WTC11 (cell line): ENCODE measurements at regions not wholly inside any gene's neighbourhood (a gene's known extent, or its start where the extent isn't known, plus 50 kb on each side); places are given as distances from the start of the nearest gene placed in this dataset.

Source experiments
- ATAC-seq: fragments of 200-7000 bp; cut with Tn5 transposase; 2 replicates; pipeline ENCODE4 v1.10.0; 2021; ENCODE audit warnings: mild to moderate bottlenecking, moderate library complexity
- CTCF ChIA-PET: fragments of 300-600 bp; sonication (Branson Sonifier 250); formaldehyde crosslinking; loops from one replicate; lab custom pipeline; 2021; ENCODE audit warnings: antibody characterized with exemption; lab: Charles Lee
- POLR2A ChIA-PET: fragments of 350-600 bp; sonication (Branson Sonifier 250); formaldehyde crosslinking; loops from one replicate; lab custom pipeline; 2021; ENCODE audit warnings: antibody characterized with exemption; lab: Charles Lee
- DNase-seq: peaks from one replicate; pipeline ENCODE4 v3.0.0; 2021; ENCODE audit warnings: low spot score
- H3K27ac Mint-ChIP-seq: 2 replicates; pipeline ENCODE4 v1.8.0; 2021; ENCODE audit warnings: mixed read lengths
- H3K27me3 Mint-ChIP-seq: 2 replicates; pipeline ENCODE4 v1.8.0; 2021; ENCODE audit warnings: low read depth, mild to moderate bottlenecking, moderate library complexity, mixed read lengths
- H3K36me3 Mint-ChIP-seq: 2 replicates; pipeline ENCODE4 v1.8.0; 2021; ENCODE audit warnings: mixed read lengths
- H3K4me1 Mint-ChIP-seq: 2 replicates; pipeline ENCODE4 v1.8.0; 2022; ENCODE audit warnings: mixed read lengths
- H3K4me3 Mint-ChIP-seq: 2 replicates; pipeline ENCODE4 v1.8.0; 2021; ENCODE audit warnings: mild to moderate bottlenecking, moderate library complexity, mixed read lengths
- H3K9me3 Mint-ChIP-seq: 2 replicates; pipeline ENCODE4 v1.8.0; 2021; ENCODE audit warnings: mixed read lengths
- ELF4 ChIP-seq: sonication (generic); formaldehyde crosslinking; IDR thresholded peaks from 2 replicates; pipeline ENCODE4 v1.8.1; 2022; ENCODE audit warnings: low read depth, mild to moderate bottlenecking, moderate library complexity, missing genetic modification reagents
- EMX1 ChIP-seq: fragments of 250-450 bp; sonication (Bioruptor Pico); IDR thresholded peaks from 2 replicates; pipeline ENCODE4 v1.8.0; 2021; ENCODE audit warnings: mild to moderate bottlenecking
- FOXK1 ChIP-seq: sonication (generic); formaldehyde crosslinking; IDR thresholded peaks from 2 replicates; pipeline ENCODE4 v1.8.0; 2022; ENCODE audit warnings: mild to moderate bottlenecking, moderate library complexity, missing genetic modification reagents
- FOXP1 ChIP-seq: sonication (generic); formaldehyde crosslinking; IDR thresholded peaks from 2 replicates; pipeline ENCODE4 v1.8.0; 2022; ENCODE audit warnings: missing genetic modification reagents, mild to moderate bottlenecking, moderate library complexity, borderline replicate concordance
- GRHL2 ChIP-seq: fragments of 250-450 bp; sonication (Bioruptor Pico); IDR thresholded peaks from 2 replicates; pipeline ENCODE4 v1.8.0; 2022; ENCODE audit warnings: mild to moderate bottlenecking, moderate library complexity; ENCODE audit not compliant: insufficient replicate concordance, severe bottlenecking
- GTF2I ChIP-seq: fragments of 250-450 bp; sonication (Bioruptor Pico); conservative IDR thresholded peaks from 2 replicates; pipeline ENCODE4 v1.4.0; 2021; ENCODE audit warnings: mild to moderate bottlenecking
- IRF2 ChIP-seq: sonication (generic); formaldehyde crosslinking; IDR thresholded peaks from 2 replicates; pipeline ENCODE4 v1.8.0; 2022; ENCODE audit warnings: low read depth, missing genetic modification reagents, borderline replicate concordance
- NFYB ChIP-seq: sonication (generic); formaldehyde crosslinking; conservative IDR thresholded peaks from 2 replicates; pipeline ENCODE4 v1.8.0; 2022; ENCODE audit warnings: low read depth, missing genetic modification reagents
- PRDM15 ChIP-seq: sonication (generic); formaldehyde crosslinking; IDR thresholded peaks from 2 replicates; pipeline ENCODE4 v1.8.0; 2022; ENCODE audit warnings: missing genetic modification reagents
- PRRX2 ChIP-seq: fragments of 250-450 bp; sonication (Bioruptor Pico); IDR thresholded peaks from 2 replicates; pipeline ENCODE4 v1.8.0; 2021; ENCODE audit warnings: mild to moderate bottlenecking
- SMAD3 ChIP-seq: sonication (generic); formaldehyde crosslinking; IDR thresholded peaks from 2 replicates; pipeline ENCODE4 v1.8.0; 2022; ENCODE audit warnings: missing genetic modification reagents, mild to moderate bottlenecking, borderline replicate concordance
- SOX15 ChIP-seq: fragments of 250-450 bp; sonication (Bioruptor Pico); IDR thresholded peaks from 2 replicates; pipeline ENCODE4 v1.9.0; 2021; ENCODE audit warnings: mild to moderate bottlenecking
- TCF7 ChIP-seq: sonication (generic); formaldehyde crosslinking; IDR thresholded peaks from 2 replicates; pipeline ENCODE4 v1.8.0; 2022; ENCODE audit warnings: mild to moderate bottlenecking, low read depth, missing genetic modification reagents, moderate library complexity
- TEAD1 ChIP-seq: sonication (generic); formaldehyde crosslinking; IDR thresholded peaks from 2 replicates; pipeline ENCODE4 v1.8.0; 2022; ENCODE audit warnings: mild to moderate bottlenecking, missing genetic modification reagents
- TP53 ChIP-seq: sonication (generic); formaldehyde crosslinking; IDR thresholded peaks from 2 replicates; pipeline ENCODE4 v1.8.1; 2023; ENCODE audit warnings: mild to moderate bottlenecking, missing genetic modification reagents
- USF1 ChIP-seq: sonication (generic); formaldehyde crosslinking; IDR thresholded peaks from 2 replicates; pipeline ENCODE4 v1.8.0; 2022; ENCODE audit warnings: mild to moderate bottlenecking, missing genetic modification reagents
- ZBTB43 ChIP-seq: sonication (generic); formaldehyde crosslinking; IDR thresholded peaks from 2 replicates; pipeline ENCODE4 v1.8.1; 2023; ENCODE audit warnings: mild to moderate bottlenecking, missing genetic modification reagents
- ZNF232 ChIP-seq: sonication (generic); formaldehyde crosslinking; IDR thresholded peaks from 2 replicates; pipeline ENCODE4 v1.8.0; 2022; ENCODE audit warnings: mild to moderate bottlenecking, missing genetic modification reagents
- ZNF416 ChIP-seq: fragments of 250-450 bp; sonication (Bioruptor Pico); IDR thresholded peaks from 2 replicates; pipeline ENCODE4 v1.9.0; 2021; ENCODE audit warnings: mild to moderate bottlenecking, inconsistent platforms
- TF ChIP-seq, protein P1 (sequence below): fragments of 250-450 bp; sonication (Bioruptor Pico); IDR thresholded peaks from 2 replicates; pipeline ENCODE4 v2.1.2; 2022; ENCODE audit warnings: mild to moderate bottlenecking, moderate library complexity
- TF ChIP-seq, protein P2 (sequence below): sonication (generic); formaldehyde crosslinking; IDR thresholded peaks from 2 replicates; pipeline ENCODE4 v1.8.1; 2022; ENCODE audit warnings: low read depth, mild to moderate bottlenecking, moderate library complexity, missing genetic modification reagents, borderline replicate concordance
- TF ChIP-seq, protein P3 (sequence below): fragments of 250-450 bp; sonication (Bioruptor Pico); IDR thresholded peaks from 2 replicates; pipeline ENCODE4 v1.9.0; 2021; ENCODE audit warnings: moderate library complexity, mild to moderate bottlenecking, inconsistent platforms, borderline replicate concordance
- TF ChIP-seq, protein P4 (sequence below): fragments of 250-450 bp; sonication (Bioruptor Pico); IDR thresholded peaks from 2 replicates; pipeline ENCODE4 v1.9.0; 2021; ENCODE audit warnings: mild to moderate bottlenecking
- TF ChIP-seq, protein P5 (sequence below): fragments of 200-600 bp; IDR thresholded peaks from 2 replicates; pipeline ENCODE4 v1.8.0; 2022; ENCODE audit warnings: antibody characterized with exemption

- TF ChIP-seq USF1 (CRISPR knock-in tag) (no peak), FOXK1 (no peak), SOX15 (CRISPR knock-in tag) (no peak), FOXP1 (CRISPR knock-in tag) (no peak), ZBTB43 (CRISPR knock-in tag) (no peak), ZNF416 (no peak), NFYB (no peak)
Observed at GRCh38 chr11:42161886-42162285, 702.4 kb upstream of the LRRC4C start (continued).

DNA sequence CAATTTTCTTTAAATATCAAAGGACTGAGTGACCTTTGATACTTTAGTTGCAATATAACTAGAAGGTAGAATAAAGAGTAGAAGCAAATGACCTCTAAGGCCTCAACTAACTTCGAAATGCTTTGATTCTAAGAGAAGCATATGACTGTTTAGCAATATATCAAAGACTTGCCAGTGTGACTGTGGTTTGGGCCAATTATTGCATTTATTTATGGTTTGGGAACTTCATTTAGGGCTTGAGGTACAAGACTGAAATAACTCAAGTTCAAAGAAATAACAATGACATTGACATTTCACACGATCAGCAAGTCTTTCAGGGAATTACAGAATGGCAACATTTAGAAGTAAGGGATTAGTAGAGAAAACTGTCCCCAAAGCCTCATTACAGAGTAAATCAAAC lies 709.7 kb upstream of the LRRC4C start:
- ChIA-PET CTCF (no interaction called here), POLR2A (no interaction called here)
- Mint-ChIP-seq H3K27ac (no peak overlapping the region), H3K9me3 (peaks cover 4% of the 10 kb centered on the region; the same call in 1 of the 2 replicates), H3K27me3 (no peaks in the 10 kb centered on the region), H3K4me3 (no peak overlapping the region), H3K4me1 (no peaks in the 10 kb centered on the region), H3K36me3 (no peaks in the 10 kb centered on the region)
- TF ChIP-seq GTF2I (CRISPR knock-in tag): no peak
- TF ChIP-seq SMAD3 (CRISPR knock-in tag): no peak
- no peak for TF ChIP-seq EMX1 (CRISPR knock-in tag)
- TF ChIP-seq, protein P1, sequence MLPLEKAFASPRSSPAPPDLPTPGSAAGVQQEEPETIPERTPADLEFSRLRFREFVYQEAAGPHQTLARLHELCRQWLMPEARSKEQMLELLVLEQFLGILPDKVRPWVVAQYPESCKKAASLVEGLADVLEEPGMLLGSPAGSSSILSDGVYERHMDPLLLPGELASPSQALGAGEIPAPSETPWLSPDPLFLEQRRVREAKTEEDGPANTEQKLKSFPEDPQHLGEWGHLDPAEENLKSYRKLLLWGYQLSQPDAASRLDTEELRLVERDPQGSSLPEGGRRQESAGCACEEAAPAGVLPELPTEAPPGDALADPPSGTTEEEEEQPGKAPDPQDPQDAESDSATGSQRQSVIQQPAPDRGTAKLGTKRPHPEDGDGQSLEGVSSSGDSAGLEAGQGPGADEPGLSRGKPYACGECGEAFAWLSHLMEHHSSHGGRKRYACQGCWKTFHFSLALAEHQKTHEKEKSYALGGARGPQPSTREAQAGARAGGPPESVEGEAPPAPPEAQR (CRISPR knock-in tag): no peak
- no peak for TF ChIP-seq USF1 (CRISPR knock-in tag)
- TF ChIP-seq, protein P2, sequence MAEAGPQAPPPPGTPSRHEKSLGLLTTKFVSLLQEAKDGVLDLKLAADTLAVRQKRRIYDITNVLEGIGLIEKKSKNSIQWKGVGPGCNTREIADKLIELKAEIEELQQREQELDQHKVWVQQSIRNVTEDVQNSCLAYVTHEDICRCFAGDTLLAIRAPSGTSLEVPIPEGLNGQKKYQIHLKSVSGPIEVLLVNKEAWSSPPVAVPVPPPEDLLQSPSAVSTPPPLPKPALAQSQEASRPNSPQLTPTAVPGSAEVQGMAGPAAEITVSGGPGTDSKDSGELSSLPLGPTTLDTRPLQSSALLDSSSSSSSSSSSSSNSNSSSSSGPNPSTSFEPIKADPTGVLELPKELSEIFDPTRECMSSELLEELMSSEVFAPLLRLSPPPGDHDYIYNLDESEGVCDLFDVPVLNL (CRISPR knock-in tag): no peak
- no peak for TF ChIP-seq PRDM15 (CRISPR knock-in tag)
- TF ChIP-seq GRHL2: no peak
- no peak for TF ChIP-seq IRF2 (CRISPR knock-in tag)
- TF ChIP-seq, protein P3, sequence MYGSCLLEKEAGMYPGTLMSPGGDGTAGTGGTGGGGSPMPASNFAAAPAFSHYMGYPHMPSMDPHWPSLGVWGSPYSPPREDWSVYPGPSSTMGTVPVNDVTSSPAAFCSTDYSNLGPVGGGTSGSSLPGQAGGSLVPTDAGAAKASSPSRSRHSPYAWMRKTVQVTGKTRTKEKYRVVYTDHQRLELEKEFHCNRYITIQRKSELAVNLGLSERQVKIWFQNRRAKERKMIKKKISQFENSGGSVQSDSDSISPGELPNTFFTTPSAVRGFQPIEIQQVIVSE: no peak
- TF ChIP-seq, protein P4, sequence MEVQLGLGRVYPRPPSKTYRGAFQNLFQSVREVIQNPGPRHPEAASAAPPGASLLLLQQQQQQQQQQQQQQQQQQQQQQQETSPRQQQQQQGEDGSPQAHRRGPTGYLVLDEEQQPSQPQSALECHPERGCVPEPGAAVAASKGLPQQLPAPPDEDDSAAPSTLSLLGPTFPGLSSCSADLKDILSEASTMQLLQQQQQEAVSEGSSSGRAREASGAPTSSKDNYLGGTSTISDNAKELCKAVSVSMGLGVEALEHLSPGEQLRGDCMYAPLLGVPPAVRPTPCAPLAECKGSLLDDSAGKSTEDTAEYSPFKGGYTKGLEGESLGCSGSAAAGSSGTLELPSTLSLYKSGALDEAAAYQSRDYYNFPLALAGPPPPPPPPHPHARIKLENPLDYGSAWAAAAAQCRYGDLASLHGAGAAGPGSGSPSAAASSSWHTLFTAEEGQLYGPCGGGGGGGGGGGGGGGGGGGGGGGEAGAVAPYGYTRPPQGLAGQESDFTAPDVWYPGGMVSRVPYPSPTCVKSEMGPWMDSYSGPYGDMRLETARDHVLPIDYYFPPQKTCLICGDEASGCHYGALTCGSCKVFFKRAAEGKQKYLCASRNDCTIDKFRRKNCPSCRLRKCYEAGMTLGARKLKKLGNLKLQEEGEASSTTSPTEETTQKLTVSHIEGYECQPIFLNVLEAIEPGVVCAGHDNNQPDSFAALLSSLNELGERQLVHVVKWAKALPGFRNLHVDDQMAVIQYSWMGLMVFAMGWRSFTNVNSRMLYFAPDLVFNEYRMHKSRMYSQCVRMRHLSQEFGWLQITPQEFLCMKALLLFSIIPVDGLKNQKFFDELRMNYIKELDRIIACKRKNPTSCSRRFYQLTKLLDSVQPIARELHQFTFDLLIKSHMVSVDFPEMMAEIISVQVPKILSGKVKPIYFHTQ (CRISPR knock-in tag): no peak
- TF ChIP-seq TCF7 (CRISPR knock-in tag): no peak
- TF ChIP-seq, protein P5, sequence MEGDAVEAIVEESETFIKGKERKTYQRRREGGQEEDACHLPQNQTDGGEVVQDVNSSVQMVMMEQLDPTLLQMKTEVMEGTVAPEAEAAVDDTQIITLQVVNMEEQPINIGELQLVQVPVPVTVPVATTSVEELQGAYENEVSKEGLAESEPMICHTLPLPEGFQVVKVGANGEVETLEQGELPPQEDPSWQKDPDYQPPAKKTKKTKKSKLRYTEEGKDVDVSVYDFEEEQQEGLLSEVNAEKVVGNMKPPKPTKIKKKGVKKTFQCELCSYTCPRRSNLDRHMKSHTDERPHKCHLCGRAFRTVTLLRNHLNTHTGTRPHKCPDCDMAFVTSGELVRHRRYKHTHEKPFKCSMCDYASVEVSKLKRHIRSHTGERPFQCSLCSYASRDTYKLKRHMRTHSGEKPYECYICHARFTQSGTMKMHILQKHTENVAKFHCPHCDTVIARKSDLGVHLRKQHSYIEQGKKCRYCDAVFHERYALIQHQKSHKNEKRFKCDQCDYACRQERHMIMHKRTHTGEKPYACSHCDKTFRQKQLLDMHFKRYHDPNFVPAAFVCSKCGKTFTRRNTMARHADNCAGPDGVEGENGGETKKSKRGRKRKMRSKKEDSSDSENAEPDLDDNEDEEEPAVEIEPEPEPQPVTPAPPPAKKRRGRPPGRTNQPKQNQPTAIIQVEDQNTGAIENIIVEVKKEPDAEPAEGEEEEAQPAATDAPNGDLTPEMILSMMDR: no peak
- TF ChIP-seq ZNF232: no peak
- TF ChIP-seq ELF4 (CRISPR knock-in tag): no peak
- no peak for TF ChIP-seq PRRX2 (CRISPR knock-in tag)
- TF ChIP-seq TP53 (CRISPR knock-in tag): no peak
- no peak for TF ChIP-seq TEAD1 (CRISPR knock-in tag)
- ATAC-seq (no peak), DNase-seq (no peak)
